Sigmoid colon (tissue), 3 donors: ENCODE measurements at regions not wholly inside any gene's neighbourhood (a gene's known extent, or its start where the extent isn't known, plus 50 kb on each side); places are given as distances from the start of the nearest gene placed in this dataset.

Experiments used
- CTCF ChIP-seq, 4 experiments: fragments of 450-650 bp in 3 of 4; fragments of 200-600 bp in 1 of 4; IDR thresholded peaks; one replicate each; pipeline ENCODE4 v1.5.1; 2016 to 2019; ENCODE audit warnings: antibody characterized with exemption in 4 of 4, mild to moderate bottlenecking in 3 of 4, moderate library complexity in 2 of 4
- POLR2A ChIP-seq, 2 donors: fragments of 450-650 bp; IDR thresholded peaks; one replicate each; pipeline ENCODE4 v1.6.1; 2016; ENCODE audit warnings: antibody characterized with exemption in 2 of 2, mild to moderate bottlenecking in 2 of 2, moderate library complexity in 2 of 2

GRCh38 chr11:131129474-131129873 is 213.2 kb upstream of the SNX19 start:
- TF ChIP-seq CTCF (IDR thresholded peaks at IDR 0.05), result no peak
- TF ChIP-seq POLR2A (IDR thresholded peaks at IDR 0.05), result no peak
